HepG2 (cell line): ENCODE measurements at regions not wholly inside any gene's neighbourhood (a gene's known extent, or its start where the extent isn't known, plus 50 kb on each side); places are given as distances from the start of the nearest gene placed in this dataset.
"Not testable (repeated sequence)": the region's sequence is repeated elsewhere in the genome, so short reads cannot be mapped to it uniquely, and the experiment has no call there.

Experiments
- FOXO1 ChIP-seq: sonication (generic); formaldehyde crosslinking; IDR thresholded peaks from 2 replicates; pipeline ENCODE4 v1.4.0; 2020; ENCODE audit warnings: missing genetic modification reagents
- FOXP1 ChIP-seq, 2 experiments: fragments of 450-650 bp in 1 of 2; IDR thresholded peaks; 2 replicates each; pipeline ENCODE4 v1.6.1; 2017 to 2018; ENCODE audit warnings: antibody characterized with exemption in 1 of 2
- POGZ ChIP-seq: sonication (generic); formaldehyde crosslinking; IDR thresholded peaks from 2 replicates; pipeline ENCODE4 v1.4.0; 2020; ENCODE audit warnings: mild to moderate bottlenecking, missing genetic modification reagents
- SALL1 ChIP-seq: sonication (generic); formaldehyde crosslinking; IDR thresholded peaks from 2 replicates; pipeline ENCODE4 v1.8.0; 2022; ENCODE audit warnings: mild to moderate bottlenecking, missing genetic modification reagents
- SAP130 ChIP-seq: IDR thresholded peaks from 2 replicates; pipeline ENCODE4 v1.6.1; 2016; ENCODE audit warnings: low read depth
- SOX5 ChIP-seq: IDR thresholded peaks from 2 replicates; pipeline ENCODE4 v1.6.1; 2016; ENCODE audit warnings: borderline replicate concordance
- ZMYM3 ChIP-seq: sonication (generic); formaldehyde crosslinking; IDR thresholded peaks from 2 replicates; pipeline ENCODE4 v1.5.1; 2020; ENCODE audit warnings: mild to moderate bottlenecking, missing genetic modification reagents
- ZNF280B ChIP-seq: sonication (generic); formaldehyde crosslinking; IDR thresholded peaks from 2 replicates; pipeline ENCODE4 v1.5.0; 2020; ENCODE audit warnings: missing genetic modification reagents, mild to moderate bottlenecking, borderline replicate concordance
- ZNF331 ChIP-seq: sonication (generic); formaldehyde crosslinking; IDR thresholded peaks from 2 replicates; pipeline ENCODE4 v1.4.0; 2020; ENCODE audit warnings: missing genetic modification reagents
- ZNF598 ChIP-seq: sonication (generic); formaldehyde crosslinking; IDR thresholded peaks from 2 replicates; pipeline ENCODE4 v1.5.1; 2020; ENCODE audit warnings: mild to moderate bottlenecking, missing genetic modification reagents, borderline replicate concordance
- ZNF772 ChIP-seq: sonication (generic); formaldehyde crosslinking; IDR thresholded peaks from 2 replicates; pipeline ENCODE4 v1.5.0; 2020; ENCODE audit warnings: mild to moderate bottlenecking, missing genetic modification reagents
- TF ChIP-seq, protein P1 (sequence below): sonication (generic); formaldehyde crosslinking; IDR thresholded peaks from 2 replicates; pipeline ENCODE4 v1.4.0; 2020; ENCODE audit warnings: missing genetic modification reagents, mild to moderate bottlenecking, borderline replicate concordance
- TF ChIP-seq, protein P2 (sequence below): sonication (generic); formaldehyde crosslinking; IDR thresholded peaks from 2 replicates; pipeline ENCODE4 v1.5.0; 2020; ENCODE audit warnings: mild to moderate bottlenecking, missing genetic modification reagents, borderline replicate concordance
- TF ChIP-seq, protein P3 (sequence below): sonication (generic); formaldehyde crosslinking; IDR thresholded peaks from 2 replicates; pipeline ENCODE4 v1.9.0; 2021; ENCODE audit warnings: mild to moderate bottlenecking, missing genetic modification reagents
- TF ChIP-seq, protein P4 (sequence below): IDR thresholded peaks from 2 replicates; pipeline ENCODE4 v1.6.1; 2016; ENCODE audit warnings: mild to moderate bottlenecking

GRCh38 chr20:50448625-50449403 lies 61.4 kb upstream of the PTPN1 start (continued):
- TF ChIP-seq, protein P1, sequence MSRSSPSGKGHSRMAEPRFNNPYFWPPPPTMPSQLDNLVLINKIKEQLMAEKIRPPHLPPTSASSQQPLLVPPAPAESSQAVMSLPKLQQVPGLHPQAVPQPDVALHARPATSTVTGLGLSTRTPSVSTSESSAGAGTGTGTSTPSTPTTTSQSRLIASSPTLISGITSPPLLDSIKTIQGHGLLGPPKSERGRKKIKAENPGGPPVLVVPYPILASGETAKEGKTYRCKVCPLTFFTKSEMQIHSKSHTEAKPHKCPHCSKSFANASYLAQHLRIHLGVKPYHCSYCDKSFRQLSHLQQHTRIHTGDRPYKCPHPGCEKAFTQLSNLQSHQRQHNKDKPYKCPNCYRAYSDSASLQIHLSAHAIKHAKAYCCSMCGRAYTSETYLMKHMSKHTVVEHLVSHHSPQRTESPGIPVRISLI (CRISPR knock-in tag) = peak; percentile 58
- TF ChIP-seq SALL1 (CRISPR knock-in tag) (peak; percentile 72), ZNF598 (CRISPR knock-in tag) (0 out of 2 replicates have a peak, but pooled peaks have one; percentile 57), ZNF772 (CRISPR knock-in tag) (peak; percentile 57; the same call in 1 of the 2 replicates), SAP130 (CRISPR knock-in tag) (peak; percentile 64), ZNF331 (CRISPR knock-in tag) (peak; percentile 43; the same call in 1 of the 2 replicates), FOXP1 (CRISPR knock-in tag; IDR thresholded peaks at IDR 0.05) (0 out of 2 replicates have a peak, but pooled peaks have one; percentile 7), POGZ (peak; percentile 71), ZNF280B (CRISPR knock-in tag) (0 out of 2 replicates have a peak, but pooled peaks have one; percentile 59), ZMYM3 (CRISPR knock-in tag) (peak; percentile 100), FOXO1 (CRISPR knock-in tag) (0 out of 2 replicates have a peak, but pooled peaks have one; percentile 21), SOX5 (peak; percentile 62; the same call in 1 of the 2 replicates)
- TF ChIP-seq, protein P2, sequence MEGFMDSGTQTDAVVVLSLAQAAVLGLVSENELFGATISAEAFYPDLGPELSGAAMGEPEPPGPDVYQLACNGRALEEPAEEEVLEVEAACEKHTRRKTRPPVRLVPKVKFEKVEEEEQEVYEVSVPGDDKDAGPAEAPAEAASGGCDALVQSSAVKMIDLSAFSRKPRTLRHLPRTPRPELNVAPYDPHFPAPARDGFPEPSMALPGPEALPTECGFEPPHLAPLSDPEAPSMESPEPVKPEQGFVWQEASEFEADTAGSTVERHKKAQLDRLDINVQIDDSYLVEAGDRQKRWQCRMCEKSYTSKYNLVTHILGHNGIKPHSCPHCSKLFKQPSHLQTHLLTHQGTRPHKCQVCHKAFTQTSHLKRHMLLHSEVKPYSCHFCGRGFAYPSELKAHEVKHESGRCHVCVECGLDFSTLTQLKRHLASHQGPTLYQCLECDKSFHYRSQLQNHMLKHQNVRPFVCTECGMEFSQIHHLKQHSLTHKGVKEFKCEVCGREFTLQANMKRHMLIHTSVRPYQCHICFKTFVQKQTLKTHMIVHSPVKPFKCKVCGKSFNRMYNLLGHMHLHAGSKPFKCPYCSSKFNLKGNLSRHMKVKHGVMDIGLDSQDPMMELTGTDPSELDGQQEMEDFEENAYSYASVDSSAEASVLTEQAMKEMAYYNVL = peak; percentile 73
- TF ChIP-seq, protein P3, sequence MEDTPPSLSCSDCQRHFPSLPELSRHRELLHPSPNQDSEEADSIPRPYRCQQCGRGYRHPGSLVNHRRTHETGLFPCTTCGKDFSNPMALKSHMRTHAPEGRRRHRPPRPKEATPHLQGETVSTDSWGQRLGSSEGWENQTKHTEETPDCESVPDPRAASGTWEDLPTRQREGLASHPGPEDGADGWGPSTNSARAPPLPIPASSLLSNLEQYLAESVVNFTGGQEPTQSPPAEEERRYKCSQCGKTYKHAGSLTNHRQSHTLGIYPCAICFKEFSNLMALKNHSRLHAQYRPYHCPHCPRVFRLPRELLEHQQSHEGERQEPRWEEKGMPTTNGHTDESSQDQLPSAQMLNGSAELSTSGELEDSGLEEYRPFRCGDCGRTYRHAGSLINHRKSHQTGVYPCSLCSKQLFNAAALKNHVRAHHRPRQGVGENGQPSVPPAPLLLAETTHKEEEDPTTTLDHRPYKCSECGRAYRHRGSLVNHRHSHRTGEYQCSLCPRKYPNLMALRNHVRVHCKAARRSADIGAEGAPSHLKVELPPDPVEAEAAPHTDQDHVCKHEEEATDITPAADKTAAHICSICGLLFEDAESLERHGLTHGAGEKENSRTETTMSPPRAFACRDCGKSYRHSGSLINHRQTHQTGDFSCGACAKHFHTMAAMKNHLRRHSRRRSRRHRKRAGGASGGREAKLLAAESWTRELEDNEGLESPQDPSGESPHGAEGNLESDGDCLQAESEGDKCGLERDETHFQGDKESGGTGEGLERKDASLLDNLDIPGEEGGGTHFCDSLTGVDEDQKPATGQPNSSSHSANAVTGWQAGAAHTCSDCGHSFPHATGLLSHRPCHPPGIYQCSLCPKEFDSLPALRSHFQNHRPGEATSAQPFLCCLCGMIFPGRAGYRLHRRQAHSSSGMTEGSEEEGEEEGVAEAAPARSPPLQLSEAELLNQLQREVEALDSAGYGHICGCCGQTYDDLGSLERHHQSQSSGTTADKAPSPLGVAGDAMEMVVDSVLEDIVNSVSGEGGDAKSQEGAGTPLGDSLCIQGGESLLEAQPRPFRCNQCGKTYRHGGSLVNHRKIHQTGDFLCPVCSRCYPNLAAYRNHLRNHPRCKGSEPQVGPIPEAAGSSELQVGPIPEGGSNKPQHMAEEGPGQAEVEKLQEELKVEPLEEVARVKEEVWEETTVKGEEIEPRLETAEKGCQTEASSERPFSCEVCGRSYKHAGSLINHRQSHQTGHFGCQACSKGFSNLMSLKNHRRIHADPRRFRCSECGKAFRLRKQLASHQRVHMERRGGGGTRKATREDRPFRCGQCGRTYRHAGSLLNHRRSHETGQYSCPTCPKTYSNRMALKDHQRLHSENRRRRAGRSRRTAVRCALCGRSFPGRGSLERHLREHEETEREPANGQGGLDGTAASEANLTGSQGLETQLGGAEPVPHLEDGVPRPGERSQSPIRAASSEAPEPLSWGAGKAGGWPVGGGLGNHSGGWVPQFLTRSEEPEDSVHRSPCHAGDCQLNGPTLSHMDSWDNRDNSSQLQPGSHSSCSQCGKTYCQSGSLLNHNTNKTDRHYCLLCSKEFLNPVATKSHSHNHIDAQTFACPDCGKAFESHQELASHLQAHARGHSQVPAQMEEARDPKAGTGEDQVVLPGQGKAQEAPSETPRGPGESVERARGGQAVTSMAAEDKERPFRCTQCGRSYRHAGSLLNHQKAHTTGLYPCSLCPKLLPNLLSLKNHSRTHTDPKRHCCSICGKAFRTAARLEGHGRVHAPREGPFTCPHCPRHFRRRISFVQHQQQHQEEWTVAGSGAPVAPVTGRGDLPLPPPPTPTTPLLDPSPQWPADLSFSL (CRISPR knock-in tag) = 0 out of 2 replicates have a peak, but pooled peaks have one; percentile 46
- TF ChIP-seq FOXP1 (IDR thresholded peaks at IDR 0.05) = not testable (repeated sequence)
- TF ChIP-seq, protein P4, sequence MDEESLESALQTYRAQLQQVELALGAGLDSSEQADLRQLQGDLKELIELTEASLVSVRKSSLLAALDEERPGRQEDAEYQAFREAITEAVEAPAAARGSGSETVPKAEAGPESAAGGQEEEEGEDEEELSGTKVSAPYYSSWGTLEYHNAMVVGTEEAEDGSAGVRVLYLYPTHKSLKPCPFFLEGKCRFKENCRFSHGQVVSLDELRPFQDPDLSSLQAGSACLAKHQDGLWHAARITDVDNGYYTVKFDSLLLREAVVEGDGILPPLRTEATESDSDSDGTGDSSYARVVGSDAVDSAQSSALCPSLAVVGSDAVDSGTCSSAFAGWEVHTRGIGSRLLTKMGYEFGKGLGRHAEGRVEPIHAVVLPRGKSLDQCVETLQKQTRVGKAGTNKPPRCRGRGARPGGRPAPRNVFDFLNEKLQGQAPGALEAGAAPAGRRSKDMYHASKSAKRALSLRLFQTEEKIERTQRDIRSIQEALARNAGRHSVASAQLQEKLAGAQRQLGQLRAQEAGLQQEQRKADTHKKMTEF (CRISPR knock-in tag) = peak; percentile 38
